ENCODE measurements at regions not wholly inside any gene's neighbourhood (a gene's known extent, or its start where the extent isn't known, plus 50 kb on each side); places are given as distances from the start of the nearest gene placed in this dataset.
A peak's percentile ranks its signal among the peaks of the same experiment; 100 is the strongest.
"Not testable (repeated sequence)": the region's sequence is repeated elsewhere in the genome, so short reads cannot be mapped to it uniquely, and the experiment has no call there.

GRCh38 chr1:223951551-223951950 is 105.8 kb upstream of the TP53BP2 start:
- not testable (repeated sequence) for DNase-seq

- DNase-seq = not testable (repeated sequence)
These were observed 104.2 kb upstream of the TP53BP2 start for GRCh38 chr1:223949944-223950343.

- not testable (repeated sequence) for DNase-seq
These were observed 102.3 kb upstream of the TP53BP2 start for GRCh38 chr1:223948041-223948440.

GRCh38 chr1:223936592-223936991 is 90.8 kb upstream of the TP53BP2 start:
- not testable (repeated sequence) for DNase-seq

- not testable (repeated sequence) for DNase-seq
These were observed 85.7 kb upstream of the TP53BP2 start for GRCh38 chr1:223931476-223931875.

- not testable (repeated sequence) for DNase-seq
These were observed 75.1 kb upstream of the TP53BP2 start for GRCh38 chr1:223920805-223921204.

- not testable (repeated sequence) for DNase-seq
These were observed 69.7 kb upstream of the TP53BP2 start for GRCh38 chr1:223915476-223915875.

GRCh38 chr1:223913715-223914114 is 68.0 kb upstream of the TP53BP2 start:
- not testable (repeated sequence) for DNase-seq

- DNase-seq = peak in 3 of 6 experiments; percentile 27 to 61 (median 45)
These were observed 62.3 kb upstream of the TP53BP2 start for GRCh38 chr1:223907943-223908587.

GRCh38 chr1:223903221-223903620 is 57.5 kb upstream of the TP53BP2 start:
- DNase-seq = not testable (repeated sequence)

- not testable (repeated sequence) for DNase-seq
These were observed 54.0 kb upstream of the TP53BP2 start for GRCh38 chr1:223899775-223900174.

GRCh38 chr1:223897097-223897496 is 51.4 kb upstream of the TP53BP2 start:
- DNase-seq = not testable (repeated sequence)

- not testable (repeated sequence) for DNase-seq
These were observed 50.2 kb upstream of the TP53BP2 start for GRCh38 chr1:223895950-223896349.

All from stimulated activated naive CD4-positive, alpha-beta T cell (primary cell).